Neural cell (in vitro differentiated cells): ENCODE measurements at regions not wholly inside any gene's neighbourhood (a gene's known extent, or its start where the extent isn't known, plus 50 kb on each side); places are given as distances from the start of the nearest gene placed in this dataset.
A peak's percentile ranks its signal among the peaks of the same experiment; 100 is the strongest.
"Not testable (repeated sequence)": the region's sequence is repeated elsewhere in the genome, so short reads cannot be mapped to it uniquely, and the experiment has no call there.

Experiments
- H2AFZ ChIP-seq: fragments of 200-600, 300-800 bp; sonication (generic), shearing (Covaris generic); 2 replicates; pipeline ENCODE4 v1.6.0; 2014; ENCODE audit warnings: low read depth, mild to moderate bottlenecking, antibody characterized with exemption, low read length, moderate library complexity
- H3F3A ChIP-seq: fragments of 200-600 bp; shearing (Covaris generic); 2 replicates; pipeline ENCODE4 v1.6.1; 2016; ENCODE audit warnings: mild to moderate bottlenecking, moderate library complexity, mixed read lengths, antibody characterized with exemption, low read length; ENCODE audit not compliant: insufficient read depth, poor library complexity, severe bottlenecking
- H3K27ac ChIP-seq: fragments of 200-600, 300-800 bp; sonication (generic), shearing (Covaris generic); 2 replicates; pipeline ENCODE4 v1.5.1; 2014; ENCODE audit warnings: mild to moderate bottlenecking, low read length, moderate library complexity
- H3K27me3 ChIP-seq: fragments of 300-800, 200-600 bp; sonication (generic), shearing (Covaris generic); 2 replicates; pipeline ENCODE4 v1.6.0; 2014; ENCODE audit warnings: mild to moderate bottlenecking, low read depth, low read length, moderate library complexity; ENCODE audit not compliant: insufficient read depth
- H3K36me3 ChIP-seq: fragments of 300-800, 200-600 bp; sonication (generic), shearing (Covaris generic); 2 replicates; pipeline ENCODE4 v1.5.1; 2014; ENCODE audit warnings: mild to moderate bottlenecking, antibody characterized with exemption, low read length, moderate library complexity; ENCODE audit not compliant: insufficient read depth
- H3K4me2 ChIP-seq: fragments of 300-800, 200-600 bp; sonication (generic), shearing (Covaris generic); 2 replicates; pipeline ENCODE4 v1.6.0; 2014; ENCODE audit warnings: mild to moderate bottlenecking, low read length
- H3K4me3 ChIP-seq: fragments of 300-800, 200-600 bp; sonication (generic), shearing (Covaris generic); 2 replicates; pipeline ENCODE4 v1.5.1; 2014; ENCODE audit warnings: mild to moderate bottlenecking, low read length, moderate library complexity
- H3K79me2 ChIP-seq: fragments of 200-600 bp; shearing (Covaris generic); replicated peaks from 2 replicates; pipeline ENCODE4 v1.6.0; 2014; ENCODE audit warnings: mild to moderate bottlenecking, low read length, moderate library complexity; ENCODE audit not compliant: insufficient read depth
- H3K9ac ChIP-seq: fragments of 300-800, 200-600 bp; sonication (generic), shearing (Covaris generic); 2 replicates; pipeline ENCODE4 v1.6.1; 2016; ENCODE audit warnings: mild to moderate bottlenecking, low read length, mixed read lengths
- H3K9me2 ChIP-seq: fragments of 200-600 bp; shearing (Covaris generic); 2 replicates; pipeline ENCODE4 v1.6.1; 2016; ENCODE audit warnings: mild to moderate bottlenecking, low read length, mixed read lengths; ENCODE audit not compliant: insufficient read depth
- H3K9me3 ChIP-seq: fragments of 200-600, 300-800 bp; sonication (generic), shearing (Covaris generic); 2 replicates; pipeline ENCODE4 v1.6.1; 2016; ENCODE audit warnings: mild to moderate bottlenecking, mixed run types, low read length, moderate library complexity, mixed read lengths
- H4K20me1 ChIP-seq: fragments of 200-600 bp; shearing (Covaris generic); 2 replicates; pipeline ENCODE4 v1.6.1; 2016; ENCODE audit warnings: mild to moderate bottlenecking, mixed run types; ENCODE audit not compliant: insufficient read depth
- EP300 ChIP-seq: fragments of 450-650 bp; conservative IDR thresholded peaks from 2 replicates; pipeline ENCODE4 v1.6.1; 2014; ENCODE audit warnings: antibody characterized with exemption, mild to moderate bottlenecking, moderate library complexity; ENCODE audit not compliant: poor library complexity, severe bottlenecking
- EZH2 ChIP-seq: fragments of 200-600, 300-800 bp; shearing (Covaris generic), sonication (generic); IDR thresholded peaks from 2 replicates; pipeline ENCODE4 v1.6.1; 2014; ENCODE audit warnings: antibody characterized with exemption, low read length, borderline replicate concordance, mild to moderate bottlenecking; ENCODE audit not compliant: insufficient read depth, poor library complexity, severe bottlenecking
- MXI1 ChIP-seq: fragments of 450-650 bp; conservative IDR thresholded peaks from 2 replicates; pipeline ENCODE4 v1.6.1; 2014; ENCODE audit warnings: antibody characterized with exemption, mild to moderate bottlenecking; ENCODE audit not compliant: poor library complexity, severe bottlenecking
- POLR2AphosphoS5 ChIP-seq: IDR thresholded peaks from 2 replicates; pipeline ENCODE4 v1.6.1; 2012
- RAD21 ChIP-seq: fragments of 450-650 bp; conservative IDR thresholded peaks from 2 replicates; pipeline ENCODE4 v1.6.1; 2014; ENCODE audit warnings: antibody characterized with exemption, mild to moderate bottlenecking, moderate library complexity
- SMC3 ChIP-seq: fragments of 450-650 bp; conservative IDR thresholded peaks from 2 replicates; pipeline ENCODE4 v1.6.1; 2014; ENCODE audit warnings: antibody characterized with exemption, mild to moderate bottlenecking, moderate library complexity; ENCODE audit not compliant: poor library complexity
- TAF1 ChIP-seq: IDR thresholded peaks from 2 replicates; pipeline ENCODE4 v1.6.1; 2012; ENCODE audit warnings: low read depth
- TF ChIP-seq, protein P1 (sequence below): IDR thresholded peaks from 2 replicates; pipeline ENCODE4 v1.6.1; 2012; ENCODE audit warnings: borderline replicate concordance
- TF ChIP-seq, protein P2 (sequence below): fragments of 450-650 bp; IDR thresholded peaks from 2 replicates; pipeline ENCODE4 v1.5.1; 2014; ENCODE audit warnings: antibody characterized with exemption, mild to moderate bottlenecking, moderate library complexity; ENCODE audit not compliant: poor library complexity, severe bottlenecking

DNA sequence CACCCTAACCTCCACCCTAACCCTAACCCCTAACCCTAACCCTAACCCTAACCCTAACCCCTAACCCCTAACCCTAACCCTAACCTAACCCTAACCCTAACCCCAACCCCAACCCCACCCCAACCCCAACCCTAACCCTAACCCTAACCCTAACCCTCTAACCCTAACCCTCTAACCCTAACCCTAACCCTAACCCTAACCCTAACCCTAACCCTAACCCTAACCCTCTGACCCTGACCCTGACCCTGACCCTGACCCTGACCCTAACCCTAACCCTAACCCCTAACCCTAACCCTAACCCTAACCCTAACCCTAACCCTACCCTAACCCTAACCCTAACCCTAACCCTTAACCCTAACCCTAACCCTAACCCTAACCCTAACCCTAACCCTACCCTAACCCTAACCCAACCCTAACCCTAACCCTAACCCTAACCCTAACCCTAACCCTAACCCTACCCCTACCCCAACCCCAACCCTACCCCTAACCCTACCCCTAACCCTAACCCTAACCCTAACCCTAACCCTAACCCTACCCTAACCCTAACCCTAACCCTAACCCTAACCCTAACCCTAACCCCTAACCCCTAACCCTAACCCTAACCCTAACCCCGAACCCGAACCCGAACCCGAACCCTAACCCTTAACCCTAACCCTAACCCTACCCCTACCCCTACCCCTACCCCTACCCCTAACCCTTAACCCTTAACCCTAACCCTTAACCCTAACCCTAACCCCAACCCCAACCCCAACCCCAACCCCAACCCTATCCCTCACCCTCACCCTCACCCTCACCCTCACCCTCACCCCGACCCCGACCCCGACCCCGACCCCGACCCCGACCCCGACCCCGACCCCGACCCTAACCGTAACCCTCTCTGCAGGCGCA, 186.2 kb upstream of the CHL1 start:
- not testable (repeated sequence) for H3K9me3 ChIP-seq, H3K79me2 ChIP-seq, H3K27ac ChIP-seq, H3K9ac ChIP-seq, H3F3A ChIP-seq, H3K36me3 ChIP-seq, H3K9me2 ChIP-seq, H4K20me1 ChIP-seq, H3K4me2 ChIP-seq, H3K27me3 ChIP-seq, H3K4me3 ChIP-seq, H2AFZ ChIP-seq

DNA sequence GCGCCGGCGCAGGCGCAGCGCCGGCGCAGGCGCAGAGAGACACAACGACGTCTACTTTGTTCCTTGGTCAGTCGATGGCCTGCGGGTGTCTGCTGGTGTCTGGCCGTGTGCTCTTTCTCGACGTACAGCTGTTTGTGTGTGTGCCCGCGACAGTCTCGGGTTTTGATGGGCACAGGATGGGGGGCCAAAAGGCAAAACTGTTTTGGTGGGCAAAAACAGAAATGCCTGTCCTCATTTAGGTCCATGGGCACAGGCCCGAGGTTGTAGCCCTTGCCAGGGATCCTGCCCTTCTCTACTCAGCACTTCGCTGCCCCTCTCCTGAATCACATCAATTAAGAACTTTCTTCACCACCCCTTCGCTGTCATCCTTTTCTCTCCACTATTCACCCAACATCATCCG, 184.8 kb upstream of the CHL1 start:
- Histone ChIP-seq H3K27ac (peak overlapping the region; percentile 60), H3K27me3 (no peaks in the 10 kb centered on the region), H2AFZ (no peak overlapping the region), H3F3A (no peaks in the 10 kb centered on the region), H3K9ac (peak overlapping the region; percentile 41), H4K20me1 (no peaks in the 10 kb centered on the region), H3K4me3 (peak overlapping the region; percentile 53), H3K4me2 (no peak overlapping the region), H3K36me3 (no peaks in the 10 kb centered on the region), H3K9me3 (no peaks in the 10 kb centered on the region), H3K9me2 (no peaks in the 10 kb centered on the region), H3K79me2 (no peaks in the 10 kb centered on the region)
- TF ChIP-seq POLR2AphosphoS5 (peak; percentile 61), EZH2 (no peak)

DNA sequence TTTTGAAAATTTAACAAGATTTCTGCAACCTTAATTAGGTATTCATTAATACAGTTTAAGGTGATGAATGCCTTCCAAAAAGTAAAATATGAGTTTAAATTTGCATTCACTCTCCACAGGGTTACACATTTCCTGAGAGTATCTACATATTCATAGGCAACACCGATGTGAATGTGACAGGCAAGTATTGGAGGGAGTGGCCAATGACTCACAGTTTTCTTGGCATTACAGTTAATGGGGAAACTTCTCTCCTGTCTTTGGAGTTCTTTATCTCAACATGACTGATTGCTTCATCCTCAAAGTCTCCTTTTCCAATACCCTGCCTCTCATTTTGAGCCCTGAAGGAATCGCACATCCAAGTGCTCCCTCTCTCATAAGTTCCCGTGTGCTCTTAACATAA, 181.9 kb upstream of the CHL1 start:
- Histone ChIP-seq H3K9me2 (no peaks in the 10 kb centered on the region), H2AFZ (no peak overlapping the region), H3K27ac (no peak overlapping the region), H3K4me2 (no peak overlapping the region), H3K79me2 (no peaks in the 10 kb centered on the region), H3K4me3 (no peak overlapping the region), H4K20me1 (no peaks in the 10 kb centered on the region), H3K27me3 (no peaks in the 10 kb centered on the region), H3K9ac (no peak overlapping the region), H3F3A (no peaks in the 10 kb centered on the region), H3K36me3 (no peaks in the 10 kb centered on the region), H3K9me3 (no peaks in the 10 kb centered on the region)
- TF ChIP-seq, protein P1, sequence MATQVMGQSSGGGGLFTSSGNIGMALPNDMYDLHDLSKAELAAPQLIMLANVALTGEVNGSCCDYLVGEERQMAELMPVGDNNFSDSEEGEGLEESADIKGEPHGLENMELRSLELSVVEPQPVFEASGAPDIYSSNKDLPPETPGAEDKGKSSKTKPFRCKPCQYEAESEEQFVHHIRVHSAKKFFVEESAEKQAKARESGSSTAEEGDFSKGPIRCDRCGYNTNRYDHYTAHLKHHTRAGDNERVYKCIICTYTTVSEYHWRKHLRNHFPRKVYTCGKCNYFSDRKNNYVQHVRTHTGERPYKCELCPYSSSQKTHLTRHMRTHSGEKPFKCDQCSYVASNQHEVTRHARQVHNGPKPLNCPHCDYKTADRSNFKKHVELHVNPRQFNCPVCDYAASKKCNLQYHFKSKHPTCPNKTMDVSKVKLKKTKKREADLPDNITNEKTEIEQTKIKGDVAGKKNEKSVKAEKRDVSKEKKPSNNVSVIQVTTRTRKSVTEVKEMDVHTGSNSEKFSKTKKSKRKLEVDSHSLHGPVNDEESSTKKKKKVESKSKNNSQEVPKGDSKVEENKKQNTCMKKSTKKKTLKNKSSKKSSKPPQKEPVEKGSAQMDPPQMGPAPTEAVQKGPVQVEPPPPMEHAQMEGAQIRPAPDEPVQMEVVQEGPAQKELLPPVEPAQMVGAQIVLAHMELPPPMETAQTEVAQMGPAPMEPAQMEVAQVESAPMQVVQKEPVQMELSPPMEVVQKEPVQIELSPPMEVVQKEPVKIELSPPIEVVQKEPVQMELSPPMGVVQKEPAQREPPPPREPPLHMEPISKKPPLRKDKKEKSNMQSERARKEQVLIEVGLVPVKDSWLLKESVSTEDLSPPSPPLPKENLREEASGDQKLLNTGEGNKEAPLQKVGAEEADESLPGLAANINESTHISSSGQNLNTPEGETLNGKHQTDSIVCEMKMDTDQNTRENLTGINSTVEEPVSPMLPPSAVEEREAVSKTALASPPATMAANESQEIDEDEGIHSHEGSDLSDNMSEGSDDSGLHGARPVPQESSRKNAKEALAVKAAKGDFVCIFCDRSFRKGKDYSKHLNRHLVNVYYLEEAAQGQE: no peak
- TF ChIP-seq MXI1: no peak
- TF ChIP-seq, protein P2, sequence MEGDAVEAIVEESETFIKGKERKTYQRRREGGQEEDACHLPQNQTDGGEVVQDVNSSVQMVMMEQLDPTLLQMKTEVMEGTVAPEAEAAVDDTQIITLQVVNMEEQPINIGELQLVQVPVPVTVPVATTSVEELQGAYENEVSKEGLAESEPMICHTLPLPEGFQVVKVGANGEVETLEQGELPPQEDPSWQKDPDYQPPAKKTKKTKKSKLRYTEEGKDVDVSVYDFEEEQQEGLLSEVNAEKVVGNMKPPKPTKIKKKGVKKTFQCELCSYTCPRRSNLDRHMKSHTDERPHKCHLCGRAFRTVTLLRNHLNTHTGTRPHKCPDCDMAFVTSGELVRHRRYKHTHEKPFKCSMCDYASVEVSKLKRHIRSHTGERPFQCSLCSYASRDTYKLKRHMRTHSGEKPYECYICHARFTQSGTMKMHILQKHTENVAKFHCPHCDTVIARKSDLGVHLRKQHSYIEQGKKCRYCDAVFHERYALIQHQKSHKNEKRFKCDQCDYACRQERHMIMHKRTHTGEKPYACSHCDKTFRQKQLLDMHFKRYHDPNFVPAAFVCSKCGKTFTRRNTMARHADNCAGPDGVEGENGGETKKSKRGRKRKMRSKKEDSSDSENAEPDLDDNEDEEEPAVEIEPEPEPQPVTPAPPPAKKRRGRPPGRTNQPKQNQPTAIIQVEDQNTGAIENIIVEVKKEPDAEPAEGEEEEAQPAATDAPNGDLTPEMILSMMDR: no peak
- no peak for TF ChIP-seq POLR2AphosphoS5
- no peak for TF ChIP-seq EP300
- TF ChIP-seq SMC3: no peak
- no peak for TF ChIP-seq RAD21
- TF ChIP-seq TAF1: no peak
- TF ChIP-seq EZH2: no peak
